Activated CD8-positive, alpha-beta T cell treated with anti-CD3 and anti-CD28 coated beads, Interleukin-2, amount 10 ng/mL, durations not matched to agents 7 days and 5 days (primary cell): ENCODE measurements at regions not wholly inside any gene's neighbourhood (a gene's known extent, or its start where the extent isn't known, plus 50 kb on each side); places are given as distances from the start of the nearest gene placed in this dataset.
"Not testable (repeated sequence)": the region's sequence is repeated elsewhere in the genome, so short reads cannot be mapped to it uniquely, and the experiment has no call there.

Experiments
- ATAC-seq: fragments of 150-1000 bp; cut with Tn5 transposase; one replicate; pipeline ENCODE4 v1.10.0; 2021; ENCODE audit warnings: moderate library complexity
- CTCF ChIA-PET: fragments of 350-600 bp; sonication (Branson Sonifier 250); formaldehyde crosslinking; loops from one replicate; lab custom pipeline; 2021; ENCODE audit warnings: antibody characterized with exemption; lab: Charles Lee
- POLR2A ChIA-PET: fragments of 350-600 bp; sonication (Branson Sonifier 250); formaldehyde crosslinking; loops from one replicate; lab custom pipeline; 2021; ENCODE audit warnings: antibody characterized with exemption; lab: Charles Lee
- DNase-seq: peaks from one replicate; pipeline ENCODE4 v3.0.0-alpha.2; 2020
- H3K27ac Mint-ChIP-seq: one replicate; pipeline ENCODE4 v1.8.0; 2021; ENCODE audit warnings: mild to moderate bottlenecking, mixed read lengths
- H3K27me3 Mint-ChIP-seq: one replicate; pipeline ENCODE4 v1.8.0; 2021; ENCODE audit warnings: low read depth, mixed read lengths
- H3K36me3 Mint-ChIP-seq: one replicate; pipeline ENCODE4 v1.8.0; 2021; ENCODE audit warnings: low read depth, mixed read lengths
- H3K4me1 Mint-ChIP-seq: one replicate; pipeline ENCODE4 v1.8.0; 2021; ENCODE audit warnings: low read depth, mixed read lengths
- H3K4me3 Mint-ChIP-seq: one replicate; pipeline ENCODE4 v1.8.0; 2021; ENCODE audit warnings: mild to moderate bottlenecking, mixed read lengths
- H3K9me3 Mint-ChIP-seq: one replicate; pipeline ENCODE4 v1.8.0; 2022; ENCODE audit warnings: mixed read lengths; ENCODE audit not compliant: insufficient read depth

GRCh38 chr16:18142066-18142465 is 194.5 kb downstream of the NPIPA8 start:
- POLR2A ChIA-PET, H3K27me3 Mint-ChIP-seq, ATAC-seq, H3K4me1 Mint-ChIP-seq, DNase-seq, H3K4me3 Mint-ChIP-seq, H3K9me3 Mint-ChIP-seq, CTCF ChIA-PET, H3K36me3 Mint-ChIP-seq, H3K27ac Mint-ChIP-seq: not testable (repeated sequence)

- POLR2A ChIA-PET, H3K27ac Mint-ChIP-seq, H3K9me3 Mint-ChIP-seq, H3K27me3 Mint-ChIP-seq, H3K4me1 Mint-ChIP-seq, CTCF ChIA-PET, DNase-seq, H3K4me3 Mint-ChIP-seq, H3K36me3 Mint-ChIP-seq, ATAC-seq: not testable (repeated sequence)
These were observed 200.2 kb downstream of the NPIPA8 start for GRCh38 chr16:18136288-18136687.

- H3K27me3 Mint-ChIP-seq, H3K27ac Mint-ChIP-seq, CTCF ChIA-PET, H3K4me1 Mint-ChIP-seq, H3K4me3 Mint-ChIP-seq, H3K9me3 Mint-ChIP-seq, H3K36me3 Mint-ChIP-seq, DNase-seq: not testable (repeated sequence)
- POLR2A ChIA-PET: interaction anchor here (0.6 kb wide), 1 partner anchor 166 kb away, joined by 4 read pairs; no protein-coding TSS in a partner anchor
- peak; percentile 39 for ATAC-seq
These were observed 201.5 kb downstream of the NPIPA8 start for GRCh38 chr16:18135024-18135423.

DNA sequence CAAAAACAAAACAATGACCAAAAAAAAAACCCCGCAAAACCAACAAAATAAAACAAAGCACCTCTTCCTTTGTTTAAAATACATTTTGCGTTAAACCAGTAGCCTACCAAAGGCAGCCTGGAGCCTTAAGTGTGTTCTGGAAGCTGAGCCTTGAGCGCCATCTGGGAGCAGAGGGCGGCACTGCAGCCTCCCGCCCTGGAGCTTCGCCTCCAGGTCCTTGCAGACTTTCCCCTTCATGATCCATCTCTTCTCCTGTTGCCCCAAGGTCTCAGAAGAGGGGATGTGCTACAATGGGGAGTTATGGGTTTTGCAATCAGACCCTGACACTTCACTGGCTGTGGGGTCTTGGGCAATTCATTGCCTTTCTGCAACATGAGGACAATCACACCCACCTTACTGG is 204.9 kb downstream of the NPIPA8 start:
- H3K9me3 Mint-ChIP-seq, H3K27me3 Mint-ChIP-seq, H3K27ac Mint-ChIP-seq, DNase-seq, H3K4me3 Mint-ChIP-seq, H3K36me3 Mint-ChIP-seq, POLR2A ChIA-PET, CTCF ChIA-PET, H3K4me1 Mint-ChIP-seq: not testable (repeated sequence)
- ATAC-seq: peak; percentile 60

DNA sequence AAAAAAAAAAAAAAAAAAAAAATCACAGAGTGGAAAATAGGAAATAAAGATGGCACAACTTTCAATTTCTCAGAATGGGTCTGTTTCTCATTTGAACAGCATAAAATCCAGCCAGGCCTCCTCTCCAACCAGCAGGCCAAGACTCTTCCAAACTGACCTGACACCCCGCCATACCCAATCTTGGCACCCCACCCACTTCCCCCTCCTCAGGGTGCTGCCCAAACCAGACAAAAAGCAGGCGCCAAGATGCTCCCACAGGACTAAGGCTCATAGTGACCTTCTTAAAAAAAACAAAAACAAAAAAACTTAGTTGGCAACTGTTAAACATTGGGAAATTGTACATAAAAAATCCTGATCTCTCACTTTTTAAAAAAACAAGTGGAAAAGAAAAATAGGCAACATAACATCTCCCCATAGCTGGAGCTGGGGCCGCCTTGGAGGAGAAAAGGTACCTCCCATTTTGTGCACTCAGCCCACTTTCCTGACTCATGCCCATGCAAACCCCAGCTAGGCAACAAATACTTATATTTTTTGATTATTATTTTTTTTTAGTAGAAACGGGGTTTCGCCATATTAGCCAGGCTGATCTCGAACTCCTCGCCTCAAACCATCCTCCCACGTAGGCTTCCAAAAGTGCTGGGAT is 205.9 kb downstream of the NPIPA8 start:
- H3K27ac Mint-ChIP-seq, H3K4me3 Mint-ChIP-seq, H3K27me3 Mint-ChIP-seq, CTCF ChIA-PET, H3K36me3 Mint-ChIP-seq, DNase-seq, H3K4me1 Mint-ChIP-seq, ATAC-seq, H3K9me3 Mint-ChIP-seq, POLR2A ChIA-PET: not testable (repeated sequence)

- H3K4me1 Mint-ChIP-seq, H3K4me3 Mint-ChIP-seq, CTCF ChIA-PET, ATAC-seq, H3K9me3 Mint-ChIP-seq, H3K36me3 Mint-ChIP-seq, POLR2A ChIA-PET, DNase-seq, H3K27ac Mint-ChIP-seq, H3K27me3 Mint-ChIP-seq: not testable (repeated sequence)
These were observed 209.5 kb downstream of the NPIPA8 start for GRCh38 chr16:18127033-18127432.

- POLR2A ChIA-PET, H3K27ac Mint-ChIP-seq, H3K9me3 Mint-ChIP-seq, H3K4me3 Mint-ChIP-seq, CTCF ChIA-PET, H3K36me3 Mint-ChIP-seq, H3K27me3 Mint-ChIP-seq, H3K4me1 Mint-ChIP-seq, ATAC-seq, DNase-seq: not testable (repeated sequence)
These were observed 217.4 kb downstream of the NPIPA8 start for GRCh38 chr16:18119092-18119491.

DNA sequence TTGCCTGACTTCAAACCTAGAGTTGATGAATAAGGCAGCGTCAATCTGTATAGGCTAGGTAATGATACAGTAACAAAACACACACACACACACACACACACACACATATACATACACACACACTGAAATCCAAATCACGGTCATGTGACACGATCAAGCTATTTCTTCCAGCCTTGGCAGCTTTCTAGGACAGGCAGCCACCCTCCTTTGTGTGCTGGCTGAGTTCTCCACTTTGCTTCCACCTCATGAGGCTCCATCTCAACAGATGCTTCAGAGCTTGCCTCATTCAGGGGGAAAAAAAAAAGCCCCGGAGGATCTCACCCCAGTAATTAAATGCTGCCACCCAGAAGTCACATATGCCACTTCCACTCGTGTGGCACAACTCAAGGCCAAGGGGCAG is 217.9 kb downstream of the NPIPA8 start:
- H3K27ac Mint-ChIP-seq, H3K36me3 Mint-ChIP-seq, POLR2A ChIA-PET, H3K27me3 Mint-ChIP-seq, ATAC-seq, H3K4me1 Mint-ChIP-seq, H3K9me3 Mint-ChIP-seq, H3K4me3 Mint-ChIP-seq, CTCF ChIA-PET, DNase-seq: not testable (repeated sequence)

DNA sequence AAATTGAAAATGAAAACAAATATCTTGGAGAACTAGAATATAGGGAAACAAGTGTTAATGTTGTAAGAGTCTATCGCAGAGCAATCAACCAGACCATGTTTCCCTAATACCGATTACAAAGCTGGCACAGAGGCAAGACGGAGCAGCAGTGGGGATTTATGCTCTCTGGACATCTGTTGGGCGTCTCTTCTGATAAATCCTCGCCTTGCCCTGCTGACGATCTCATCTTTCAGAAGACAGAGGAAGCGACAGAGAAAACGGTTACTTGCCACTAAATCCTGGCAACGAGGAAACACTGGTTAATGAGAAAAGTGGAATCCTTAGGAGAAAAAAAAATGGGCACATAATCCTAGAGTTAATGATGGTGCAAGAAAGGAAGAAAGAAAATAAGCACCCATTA is 218.5 kb downstream of the NPIPA8 start:
- H3K4me1 Mint-ChIP-seq, H3K27ac Mint-ChIP-seq, DNase-seq, ATAC-seq, H3K27me3 Mint-ChIP-seq, H3K9me3 Mint-ChIP-seq, CTCF ChIA-PET, H3K36me3 Mint-ChIP-seq, POLR2A ChIA-PET, H3K4me3 Mint-ChIP-seq: not testable (repeated sequence)

DNA sequence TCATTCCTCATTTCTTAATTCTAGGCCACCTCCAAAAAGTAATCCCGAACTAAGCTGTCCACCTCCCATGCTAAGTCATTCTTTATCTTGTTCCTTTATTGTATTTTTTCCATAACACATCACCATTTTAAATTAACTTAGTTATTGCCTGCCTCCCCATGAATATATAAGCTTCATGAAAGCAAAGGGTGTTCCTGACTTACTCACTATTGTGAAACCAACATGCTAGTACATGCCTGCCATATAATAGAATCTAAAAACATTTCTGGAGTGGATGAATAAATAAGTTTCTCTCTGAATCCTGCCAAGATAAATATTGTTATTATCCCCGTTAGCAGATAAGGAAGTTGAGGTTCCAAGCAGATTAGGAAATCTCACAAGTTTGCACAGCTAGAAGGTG is 232.1 kb downstream of the NPIPA8 start:
- H3K4me1 Mint-ChIP-seq, H3K27me3 Mint-ChIP-seq, POLR2A ChIA-PET, DNase-seq, H3K27ac Mint-ChIP-seq, H3K4me3 Mint-ChIP-seq, ATAC-seq, H3K9me3 Mint-ChIP-seq, H3K36me3 Mint-ChIP-seq, CTCF ChIA-PET: not testable (repeated sequence)

GRCh38 chr16:18101077-18101476 is 235.5 kb downstream of the NPIPA8 start:
- POLR2A ChIA-PET, H3K4me3 Mint-ChIP-seq, DNase-seq, ATAC-seq, H3K9me3 Mint-ChIP-seq, H3K27me3 Mint-ChIP-seq, CTCF ChIA-PET, H3K27ac Mint-ChIP-seq, H3K4me1 Mint-ChIP-seq, H3K36me3 Mint-ChIP-seq: not testable (repeated sequence)

DNA sequence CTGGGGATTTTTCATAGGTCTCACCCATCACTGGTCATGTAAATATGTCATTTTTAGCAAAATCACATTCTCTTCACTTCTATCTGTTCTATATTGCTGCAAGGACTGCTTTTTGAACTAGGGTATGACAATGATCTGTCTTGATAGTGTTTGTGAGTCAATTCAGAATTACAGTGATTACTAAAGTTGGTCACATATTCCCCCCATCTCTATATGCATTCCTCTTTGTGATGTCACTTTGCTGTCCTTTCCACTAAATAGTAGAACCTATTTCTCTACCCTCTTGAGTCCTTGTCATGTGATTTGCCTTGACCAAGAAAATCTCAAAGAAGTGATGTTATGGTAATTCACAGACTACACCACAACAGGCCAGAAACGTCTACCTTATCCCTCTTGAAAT is 243.9 kb downstream of the NPIPA8 start:
- CTCF ChIA-PET, H3K4me1 Mint-ChIP-seq, H3K4me3 Mint-ChIP-seq, ATAC-seq, DNase-seq, H3K27ac Mint-ChIP-seq, H3K27me3 Mint-ChIP-seq, H3K36me3 Mint-ChIP-seq, POLR2A ChIA-PET, H3K9me3 Mint-ChIP-seq: not testable (repeated sequence)
